H9 (cell line): ENCODE measurements at regions not wholly inside any gene's neighbourhood (a gene's known extent, or its start where the extent isn't known, plus 50 kb on each side); places are given as distances from the start of the nearest gene placed in this dataset.

Experiments
- DNase-seq: peaks from one replicate; pipeline ENCODE4 v3.0.0-alpha.2; 2017
- H2AFZ ChIP-seq: one replicate; pipeline ENCODE4 v1.6.1; 2013; ENCODE audit warnings: mild to moderate bottlenecking, low read length, control low read depth, moderate library complexity
- H2AK5ac ChIP-seq: 2 replicates; pipeline ENCODE4 v1.6.1; 2013; ENCODE audit warnings: low read length, control low read depth, mixed read lengths; ENCODE audit not compliant: insufficient read length
- H2BK120ac ChIP-seq: one replicate; pipeline ENCODE4 v1.6.1; 2013; ENCODE audit warnings: low read depth, mild to moderate bottlenecking, low read length, control low read depth, inconsistent platforms; ENCODE audit not compliant: poor library complexity, severe bottlenecking
- H2BK12ac ChIP-seq: 2 replicates; pipeline ENCODE4 v1.6.1; 2013; ENCODE audit warnings: low read length, control low read depth, mixed read lengths, low read depth; ENCODE audit not compliant: insufficient read length
- H2BK15ac ChIP-seq: 2 replicates; pipeline ENCODE4 v1.6.1; 2013; ENCODE audit warnings: low read depth, low read length, control low read depth
- H2BK20ac ChIP-seq: one replicate; pipeline ENCODE4 v1.6.1; 2013; ENCODE audit warnings: low read depth, mild to moderate bottlenecking, low read length, control low read depth, inconsistent platforms; ENCODE audit not compliant: poor library complexity, severe bottlenecking
- H2BK5ac ChIP-seq: 2 replicates; pipeline ENCODE4 v1.6.1; 2013; ENCODE audit warnings: low read length, control low read depth, mixed read lengths; ENCODE audit not compliant: insufficient read length
- H3K14ac ChIP-seq: 2 replicates; pipeline ENCODE4 v1.6.1; 2013; ENCODE audit warnings: low read length, control low read depth; ENCODE audit not compliant: insufficient read depth
- H3K18ac ChIP-seq: 2 replicates; pipeline ENCODE4 v1.6.1; 2013; ENCODE audit warnings: low read depth, mild to moderate bottlenecking, mixed read lengths, low read length, control low read depth; ENCODE audit not compliant: insufficient read length
- H3K23ac ChIP-seq: 2 replicates; pipeline ENCODE4 v1.6.1; 2013; ENCODE audit warnings: low read length, control low read depth, mixed read lengths, low read depth; ENCODE audit not compliant: insufficient read length
- H3K23me2 ChIP-seq: 2 replicates; pipeline ENCODE4 v1.6.1; 2013; ENCODE audit warnings: low read depth, mild to moderate bottlenecking, mixed read lengths, low read length, control low read depth; ENCODE audit not compliant: insufficient read length, poor library complexity, severe bottlenecking
- H3K27ac ChIP-seq: 2 replicates; pipeline ENCODE4 v1.5.1; 2013; ENCODE audit warnings: low read length, control low read depth, mixed read lengths, low read depth; ENCODE audit not compliant: insufficient read length
- H3K27me3 ChIP-seq: 2 replicates; pipeline ENCODE4 v1.6.1; 2013; ENCODE audit warnings: low read length, control low read depth, inconsistent platforms; ENCODE audit not compliant: insufficient read depth
- H3K4ac ChIP-seq: 2 replicates; pipeline ENCODE4 v1.6.1; 2013; ENCODE audit warnings: low read depth, mild to moderate bottlenecking, control low read depth, inconsistent platforms, low read length, moderate library complexity
- H3K4me1 ChIP-seq: 2 replicates; pipeline ENCODE4 v1.6.1; 2013; ENCODE audit warnings: low read length, control low read depth, inconsistent platforms; ENCODE audit not compliant: insufficient read depth
- H3K4me2 ChIP-seq: 2 replicates; pipeline ENCODE4 v1.6.1; 2013; ENCODE audit warnings: low read length, control low read depth, mixed read lengths; ENCODE audit not compliant: insufficient read length, insufficient read depth
- H3K56ac ChIP-seq: 2 replicates; pipeline ENCODE4 v1.6.1; 2013; ENCODE audit warnings: low read depth, mild to moderate bottlenecking, mixed read lengths, low read length, control low read depth; ENCODE audit not compliant: insufficient read length
- H3K79me1 ChIP-seq: 2 replicates; pipeline ENCODE4 v1.6.1; 2013; ENCODE audit warnings: low read depth, mild to moderate bottlenecking, moderate library complexity, low read length, control low read depth, inconsistent platforms; ENCODE audit not compliant: insufficient read depth, poor library complexity, severe bottlenecking
- H3K79me2 ChIP-seq: 2 replicates; pipeline ENCODE4 v1.6.1; 2013; ENCODE audit warnings: low read length, control low read depth, inconsistent platforms; ENCODE audit not compliant: insufficient read depth
- H3K9ac ChIP-seq: 2 replicates; pipeline ENCODE4 v1.6.1; 2013; ENCODE audit warnings: low read length, control low read depth, mixed read lengths; ENCODE audit not compliant: insufficient read length; ENCODE audit errors: extremely low read depth
- H3K9me3 ChIP-seq: one replicate; pipeline ENCODE4 v1.6.1; 2013; ENCODE audit warnings: low read depth, low read length, inconsistent platforms; ENCODE audit not compliant: control insufficient read depth
- H3T11ph ChIP-seq: one replicate; pipeline ENCODE4 v1.6.1; 2013; ENCODE audit warnings: mild to moderate bottlenecking, low read length, control low read depth, inconsistent platforms
- H4K20me1 ChIP-seq: one replicate; pipeline ENCODE4 v1.6.1; 2013; ENCODE audit not compliant: control insufficient read depth, insufficient read length, insufficient read depth
- H4K5ac ChIP-seq: 2 replicates; pipeline ENCODE4 v1.6.1; 2013; ENCODE audit warnings: low read depth, mild to moderate bottlenecking, mixed read lengths, low read length, control low read depth; ENCODE audit not compliant: insufficient read length
- H4K8ac ChIP-seq: replicated peaks from 2 replicates; pipeline ENCODE4 v1.6.1; 2013; ENCODE audit warnings: low read length, control low read depth, mixed read lengths, low read depth; ENCODE audit not compliant: insufficient read length
- H4K91ac ChIP-seq: 2 replicates; pipeline ENCODE4 v1.6.1; 2013; ENCODE audit warnings: low read depth, mild to moderate bottlenecking, moderate library complexity, mixed read lengths, low read length, control low read depth; ENCODE audit not compliant: insufficient read length
- H3K27ac Mint-ChIP-seq, 3 experiments: 2 replicates in 2 of 3; 3 replicates in 1 of 3; pipeline ENCODE4 v1.8.0; 2020 to 2021; ENCODE audit warnings: mixed read lengths in 3 of 3, mild to moderate bottlenecking in 1 of 3, moderate library complexity in 1 of 3
- H3K27me3 Mint-ChIP-seq: 2 replicates; pipeline ENCODE4 v1.8.0; 2021; ENCODE audit warnings: low read depth, mild to moderate bottlenecking, moderate library complexity, mixed read lengths
- H3K36me3 Mint-ChIP-seq, 3 experiments: 2 replicates in 2 of 3; 3 replicates in 1 of 3; pipeline ENCODE4 v1.8.0; 2020 to 2021; ENCODE audit warnings: low read depth in 3 of 3, mixed read lengths in 3 of 3; ENCODE audit not compliant: insufficient read depth in 1 of 3
- H3K4me1 Mint-ChIP-seq, 2 experiments: 2 replicates each; pipeline ENCODE4 v1.8.0; 2020; ENCODE audit warnings: mixed read lengths in 2 of 2
- H3K4me3 Mint-ChIP-seq, 2 experiments: 2 replicates in 1 of 2; 3 replicates in 1 of 2; pipeline ENCODE4 v1.8.0; 2020 to 2021; ENCODE audit warnings: mild to moderate bottlenecking in 2 of 2, mixed read lengths in 2 of 2, moderate library complexity in 1 of 2
- H3K9me3 Mint-ChIP-seq, 2 experiments: 2 replicates in 1 of 2; 3 replicates in 1 of 2; pipeline ENCODE4 v1.8.0; 2020; ENCODE audit warnings: mild to moderate bottlenecking in 2 of 2, mixed read lengths in 2 of 2, moderate library complexity in 1 of 2
- CTCF ChIP-seq: fragments of 200-600 bp; sonication (generic); conservative IDR thresholded peaks from 3 replicates; pipeline ENCODE4 v1.8.0; 2021; ENCODE audit warnings: antibody characterized with exemption, mild to moderate bottlenecking

- no peak for DNase-seq
- H3K27ac Mint-ChIP-seq = no peak overlapping the region
- H3K4me1 Mint-ChIP-seq = no peaks in the 10 kb centered on the region
- Histone ChIP-seq H4K91ac (no peak overlapping the region), H2BK15ac (no peak overlapping the region), H2AFZ (no peak overlapping the region), H3K23me2 (no peaks in the 10 kb centered on the region), H3K79me2 (no peaks in the 10 kb centered on the region), H3K4me2 (no peak overlapping the region), H4K5ac (no peak overlapping the region), H2BK20ac (no peak overlapping the region), H3K79me1 (no peaks in the 10 kb centered on the region), H3K9ac (no peak overlapping the region), H3K18ac (no peak overlapping the region), H2BK120ac (no peak overlapping the region), H3K4ac (no peak overlapping the region), H3K27ac (no peak overlapping the region), H3K4me1 (no peaks in the 10 kb centered on the region), H3K27me3 (no peaks in the 10 kb centered on the region), H4K20me1 (no peaks in the 10 kb centered on the region), H3K14ac (no peak overlapping the region), H2AK5ac (no peak overlapping the region), H3K9me3 (no peaks in the 10 kb centered on the region), H3T11ph (no peak overlapping the region), H3K23ac (no peak overlapping the region), H3K56ac (no peak overlapping the region), H2BK12ac (no peak overlapping the region), H4K8ac (no peak overlapping the region), H2BK5ac (no peak overlapping the region)
- peaks cover 3% of the 10 kb centered on the region; the same call in 1 of the 2 replicates for H3K27me3 Mint-ChIP-seq
- H3K9me3 Mint-ChIP-seq = peaks cover 14 to 20% of the 10 kb centered on the region in 2 experiments
- TF ChIP-seq CTCF = no peak
- peaks cover 3 to 12% (median 3%) of the 10 kb centered on the region in 3 experiments; a peak in 6 of 7 replicates for H3K36me3 Mint-ChIP-seq
- H3K4me3 Mint-ChIP-seq = no peak overlapping the region
Observed at GRCh38 chr18:43751203-43751602, 473.9 kb upstream of the SYT4 start.
